RKO (cell line): ENCODE measurements at regions not wholly inside any gene's neighbourhood (a gene's known extent, or its start where the extent isn't known, plus 50 kb on each side); places are given as distances from the start of the nearest gene placed in this dataset.

Source experiments
- DNase-seq: peaks from one replicate; pipeline ENCODE4 v3.0.0-alpha.2; 2016; ENCODE audit warnings: low spot score

DNA sequence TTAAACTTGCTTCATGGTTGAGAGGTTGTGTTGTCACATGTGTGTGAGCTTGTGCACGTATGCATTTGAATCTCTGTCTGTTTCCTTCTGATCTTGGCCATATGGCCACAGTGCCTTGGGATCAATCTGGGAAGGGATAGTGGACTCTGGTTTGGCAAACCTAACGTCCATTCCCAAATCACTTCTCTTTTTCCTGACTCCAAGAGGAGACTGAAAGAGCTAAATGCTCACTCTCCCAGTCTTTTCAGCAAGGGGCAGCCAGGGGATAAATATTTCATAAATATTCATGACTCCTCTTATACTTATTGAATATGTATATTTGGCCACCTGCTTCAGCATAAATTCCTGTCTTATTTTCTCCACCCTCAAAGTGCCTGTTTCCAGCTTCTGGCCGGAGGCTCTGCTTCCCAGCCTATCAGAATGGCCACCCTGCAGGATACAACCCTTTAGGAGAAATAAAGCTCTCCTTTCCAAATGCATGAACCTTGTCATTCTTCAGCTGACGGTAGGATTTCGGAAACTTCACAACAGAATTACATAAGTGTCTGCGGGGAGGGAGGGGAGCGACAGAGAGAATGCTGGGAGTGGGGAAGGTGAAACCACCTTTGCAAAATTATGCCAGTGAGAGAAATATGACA lies 112.2 kb upstream of the COPS8 start:
- DNase-seq: no peak

DNA sequence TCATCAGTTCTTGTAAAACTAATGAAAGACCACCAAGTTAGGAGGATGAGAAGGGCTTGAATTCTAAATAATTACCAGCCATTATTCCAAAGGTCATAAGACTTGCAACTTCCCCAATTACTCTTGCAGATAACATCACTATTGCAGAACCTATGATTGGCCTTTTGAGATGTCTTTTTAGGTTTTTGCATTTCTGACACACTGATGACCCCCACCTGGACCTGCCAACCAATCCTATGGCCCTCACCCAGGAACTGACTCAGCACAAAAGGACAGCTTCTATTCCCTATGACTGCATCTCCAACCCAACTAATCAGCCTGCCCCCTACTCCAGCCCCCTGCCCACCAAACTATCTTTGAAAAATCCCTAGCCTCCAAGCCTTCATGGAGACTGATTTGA lies 111.5 kb upstream of the COPS8 start:
- DNase-seq: no peak

DNA sequence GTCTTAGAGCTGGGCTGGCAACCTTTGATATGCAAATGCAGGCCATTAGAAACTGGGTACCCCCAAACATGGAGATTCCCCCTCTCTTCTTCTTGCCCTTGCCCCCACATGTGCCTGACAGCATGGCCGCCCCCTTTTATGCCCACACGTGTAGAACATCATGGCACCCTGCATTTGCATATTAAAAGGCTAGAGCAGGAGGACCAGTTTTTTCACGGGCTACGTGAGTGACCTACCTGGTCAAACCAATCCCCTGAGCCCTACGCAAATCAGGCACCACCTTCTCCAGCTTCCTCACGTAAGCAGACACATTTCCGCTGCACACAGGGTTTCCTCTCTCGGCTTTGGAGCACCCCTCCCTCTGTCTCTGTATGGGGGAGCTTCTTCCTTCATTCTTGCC lies 110.9 kb upstream of the COPS8 start:
- no peak for DNase-seq

DNA sequence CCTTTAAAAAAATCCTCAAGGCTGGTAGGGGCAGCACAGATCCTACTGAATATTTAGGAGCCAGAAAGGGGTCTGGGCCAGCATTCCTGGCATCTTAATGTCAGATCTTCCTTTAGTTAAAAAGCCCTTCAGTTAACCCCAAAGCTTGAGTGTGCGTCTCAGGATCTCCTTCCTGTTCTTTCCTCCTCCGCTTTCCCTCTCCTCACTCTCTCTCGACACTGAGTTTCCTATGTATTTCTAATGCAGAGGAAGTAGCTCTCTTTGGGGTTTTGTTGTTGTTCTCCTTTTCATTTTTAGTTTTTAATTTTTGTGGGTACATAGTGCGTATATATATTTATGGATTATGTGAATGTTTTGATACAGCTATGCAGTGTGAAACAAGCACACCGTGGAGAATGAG lies 109.9 kb upstream of the COPS8 start:
- DNase-seq: no peak

DNA sequence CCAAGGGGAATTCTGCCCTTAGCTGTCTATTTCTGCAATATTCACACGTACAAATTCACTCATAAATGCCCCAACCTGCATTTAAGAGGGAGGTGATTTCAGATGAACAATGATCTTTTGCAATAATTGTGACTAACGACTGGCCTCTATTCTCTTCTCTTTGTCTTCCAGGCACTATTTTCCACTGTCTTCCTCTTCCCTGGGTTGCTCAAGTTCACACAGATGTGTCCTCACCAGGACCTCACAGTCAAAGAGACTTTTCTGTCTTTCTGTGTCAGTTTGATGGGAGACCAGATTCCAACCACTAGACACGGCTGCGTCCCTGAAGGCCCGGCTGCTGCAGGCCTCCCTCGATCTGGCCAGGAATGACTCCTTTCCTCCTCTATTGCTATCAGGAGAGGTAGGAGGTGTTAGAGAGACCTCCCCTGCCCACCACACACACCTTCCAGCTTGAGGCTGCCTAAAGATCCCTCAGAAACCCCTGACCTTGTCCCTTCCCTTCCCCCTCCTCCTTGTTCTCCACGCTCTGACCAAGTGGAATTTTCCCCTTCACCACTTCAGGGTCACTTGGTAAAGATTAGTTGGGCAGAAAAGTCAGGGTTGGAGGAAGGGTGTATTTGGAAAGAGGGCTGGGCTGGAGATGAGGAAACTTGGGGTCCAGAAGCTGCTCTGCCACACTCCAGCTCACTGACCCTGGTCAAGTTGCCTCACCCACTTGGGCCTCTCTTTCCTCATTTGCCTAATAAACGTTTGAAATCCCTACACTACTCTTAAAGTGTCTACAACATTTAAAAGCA lies 109.2 kb upstream of the COPS8 start:
- no peak for DNase-seq

DNA sequence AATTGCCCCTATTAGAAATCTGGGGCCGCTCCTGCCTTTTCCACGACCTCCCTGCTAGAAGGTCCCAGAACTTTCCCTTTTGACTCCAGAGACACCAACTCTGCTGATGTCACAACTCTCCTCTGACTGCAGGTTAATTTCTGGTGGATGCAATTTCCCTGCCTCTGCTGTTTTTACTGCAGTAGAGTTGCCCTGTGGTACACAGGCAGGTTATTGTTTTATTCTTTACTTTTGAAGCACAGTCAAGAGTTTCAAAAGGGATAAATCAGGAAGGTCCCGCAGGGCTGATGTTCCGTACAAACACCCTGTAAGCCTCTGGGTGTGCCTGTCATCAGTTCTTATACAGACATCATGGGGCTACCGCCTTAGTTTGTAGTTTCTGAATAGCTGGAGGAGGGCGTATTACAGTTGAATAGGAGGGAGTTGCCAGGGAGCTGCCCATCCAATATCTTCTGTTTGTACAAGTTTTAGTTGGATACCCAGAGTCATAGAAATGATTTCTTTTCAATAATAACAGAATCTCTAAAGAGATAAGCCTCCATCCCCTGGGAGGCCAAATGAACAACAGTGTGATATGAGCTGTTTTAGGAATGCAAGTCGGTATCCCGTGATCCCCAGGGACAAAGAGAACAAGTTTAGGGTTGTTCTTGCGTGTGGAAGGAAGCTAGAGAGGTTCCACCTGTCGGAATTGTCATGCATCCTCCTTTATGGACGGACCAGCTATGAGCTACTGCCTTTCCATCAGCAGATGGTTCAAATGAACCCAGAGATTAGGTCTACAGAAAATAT lies 108.4 kb upstream of the COPS8 start:
- no peak for DNase-seq

DNA sequence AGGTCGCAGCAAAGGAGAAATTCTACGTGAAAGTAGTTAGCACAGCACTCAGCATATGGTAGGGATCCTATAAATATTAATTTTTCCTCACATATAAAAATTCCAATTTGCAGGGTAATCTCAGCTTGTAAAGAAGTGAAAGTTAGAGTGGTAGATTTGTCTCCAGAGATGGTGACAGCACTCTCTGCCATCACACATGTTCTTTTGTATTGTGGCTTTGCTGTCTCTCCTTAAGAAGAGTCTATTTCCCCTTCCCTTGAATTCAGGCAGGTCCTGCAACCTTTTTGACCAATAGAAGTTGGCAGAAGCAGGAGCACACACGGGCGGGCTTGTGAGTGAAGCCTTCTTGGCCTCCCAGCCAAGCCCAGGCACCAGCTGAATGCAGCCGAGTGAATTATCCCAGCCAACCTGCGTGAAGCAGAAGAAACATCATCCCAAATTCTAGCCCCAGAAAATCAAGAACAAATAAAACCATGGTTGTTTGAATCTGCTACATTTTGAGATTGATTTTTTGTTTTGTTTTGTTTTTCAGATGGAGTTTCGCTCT lies 107.8 kb upstream of the COPS8 start:
- DNase-seq: no peak

DNA sequence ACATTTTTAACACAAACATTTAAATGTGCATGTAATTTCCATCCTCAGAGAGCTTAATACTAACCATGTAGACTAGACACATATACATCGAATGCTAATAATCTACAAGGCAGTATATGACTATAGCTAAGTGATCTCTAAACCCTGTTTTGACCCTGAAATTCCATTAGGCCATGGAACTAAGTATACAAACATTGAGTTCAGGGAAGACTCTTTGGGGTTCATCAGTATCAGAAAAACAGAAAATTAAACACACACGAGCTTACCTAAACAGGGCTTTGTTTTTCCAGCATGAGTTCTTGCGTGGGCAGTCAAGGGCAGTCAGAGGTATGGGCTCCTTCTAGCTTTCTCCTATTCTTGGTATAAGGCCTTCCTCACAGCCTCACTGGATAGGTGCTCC lies 106.0 kb upstream of the COPS8 start:
- no peak for DNase-seq

DNA sequence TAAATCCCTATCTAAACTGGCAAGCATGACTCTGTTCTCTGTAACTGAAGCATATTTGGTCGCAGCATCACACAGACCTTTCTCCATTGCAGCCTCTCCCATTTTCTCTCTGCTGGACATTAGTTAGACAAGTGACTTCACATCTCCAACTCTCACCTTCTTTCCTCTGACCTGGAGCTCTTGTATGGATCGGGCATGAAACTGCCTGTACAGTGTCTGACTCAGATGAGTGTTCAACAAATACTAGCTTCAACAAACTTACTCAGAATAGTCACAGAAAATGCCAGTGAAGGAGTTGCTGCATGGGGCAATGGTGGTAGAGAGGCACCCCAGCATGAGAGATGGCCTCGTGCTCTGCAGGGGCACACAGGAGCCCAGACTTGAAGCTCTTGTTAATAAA lies 104.7 kb upstream of the COPS8 start:
- no peak for DNase-seq

DNA sequence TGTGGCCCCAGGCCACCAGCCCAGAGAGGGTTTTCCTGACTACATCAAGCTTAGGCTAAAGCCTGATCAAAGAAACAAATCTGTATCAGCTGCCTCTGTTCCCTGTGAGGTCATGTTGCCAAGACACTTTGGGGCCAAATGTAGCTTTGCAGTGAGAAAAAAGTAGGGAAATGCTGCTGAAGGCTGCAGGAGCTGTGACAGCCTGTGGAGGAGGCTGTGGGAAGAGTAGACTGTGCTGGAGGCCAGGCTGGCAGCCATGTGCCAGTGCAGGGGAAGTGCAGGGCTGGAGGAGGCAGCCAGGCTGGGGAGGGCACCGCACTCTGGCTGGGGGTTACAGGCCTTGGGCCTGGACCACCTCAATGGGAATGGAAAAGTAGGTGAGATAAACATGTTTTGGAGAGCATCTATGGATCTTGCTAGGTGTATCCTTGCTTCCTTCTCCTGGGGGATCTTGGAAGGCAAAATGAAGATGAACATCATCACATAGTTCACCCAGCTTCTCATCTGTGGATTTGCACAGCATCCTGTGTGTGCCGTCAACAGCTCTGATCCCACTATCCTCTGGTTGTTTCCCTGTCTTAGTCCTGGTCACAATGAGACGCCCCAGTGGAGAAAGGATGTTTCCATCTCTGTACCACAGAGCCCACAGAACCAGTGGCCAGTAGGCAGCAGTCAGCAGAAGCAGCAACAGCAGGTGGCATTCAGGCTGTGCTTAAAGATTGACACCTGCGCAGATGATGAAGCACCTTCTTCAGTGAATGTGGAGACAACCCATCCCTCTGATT lies 103.8 kb upstream of the COPS8 start:
- DNase-seq: no peak

DNA sequence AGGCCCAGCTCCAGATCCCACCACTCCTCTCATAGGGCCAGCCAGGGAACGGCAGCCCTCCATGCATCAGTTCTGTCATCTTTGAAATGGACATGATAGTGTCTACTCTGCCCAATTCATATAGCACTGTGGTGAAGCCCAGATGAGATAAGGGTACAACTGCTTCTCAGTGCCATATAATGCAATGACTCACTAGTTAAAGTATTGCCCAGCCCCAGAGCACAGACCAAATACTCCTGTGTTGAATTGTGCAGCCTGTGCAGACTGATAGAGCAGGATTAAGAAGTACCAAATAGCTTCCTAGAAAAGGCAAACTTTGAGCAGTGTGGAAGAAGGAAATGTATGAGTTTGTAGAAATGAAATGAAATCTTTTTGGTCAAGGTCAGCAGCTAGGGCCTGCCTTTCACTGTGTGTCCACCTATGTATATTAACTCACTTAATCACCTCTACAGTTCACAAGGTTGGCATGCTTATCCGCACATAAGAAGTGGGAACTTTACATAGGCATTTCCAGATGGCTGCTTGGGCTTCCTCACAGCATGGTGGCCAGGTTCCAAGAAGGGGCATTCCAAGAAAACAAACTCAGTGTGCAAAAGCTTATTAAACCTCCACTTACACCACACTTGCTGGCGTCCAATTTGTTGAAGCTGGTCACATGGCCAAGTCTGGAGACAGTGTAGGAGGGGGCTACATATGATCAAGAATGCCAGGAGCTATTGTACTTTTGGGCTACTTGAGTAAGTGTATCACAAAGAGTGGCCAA lies 102.8 kb upstream of the COPS8 start:
- DNase-seq: no peak

DNA sequence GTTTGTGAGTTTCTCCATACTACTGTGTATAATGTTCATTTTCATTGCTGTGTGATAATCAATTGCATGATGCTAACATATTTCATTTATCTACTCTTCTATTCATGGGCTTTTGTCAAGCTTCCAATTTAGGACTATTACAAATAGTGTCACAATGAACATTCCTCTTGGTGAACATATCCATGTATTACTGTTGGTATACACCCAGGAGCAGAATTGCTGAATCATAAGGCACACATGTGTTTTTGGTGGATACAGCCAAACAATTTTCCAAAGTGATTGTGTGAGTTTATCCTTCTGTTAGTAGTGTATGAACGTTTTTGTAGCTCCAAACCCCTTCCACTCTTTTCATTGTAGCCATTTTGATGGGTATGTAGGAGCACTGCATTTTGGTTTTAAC lies 101.6 kb upstream of the COPS8 start:
- DNase-seq: no peak

DNA sequence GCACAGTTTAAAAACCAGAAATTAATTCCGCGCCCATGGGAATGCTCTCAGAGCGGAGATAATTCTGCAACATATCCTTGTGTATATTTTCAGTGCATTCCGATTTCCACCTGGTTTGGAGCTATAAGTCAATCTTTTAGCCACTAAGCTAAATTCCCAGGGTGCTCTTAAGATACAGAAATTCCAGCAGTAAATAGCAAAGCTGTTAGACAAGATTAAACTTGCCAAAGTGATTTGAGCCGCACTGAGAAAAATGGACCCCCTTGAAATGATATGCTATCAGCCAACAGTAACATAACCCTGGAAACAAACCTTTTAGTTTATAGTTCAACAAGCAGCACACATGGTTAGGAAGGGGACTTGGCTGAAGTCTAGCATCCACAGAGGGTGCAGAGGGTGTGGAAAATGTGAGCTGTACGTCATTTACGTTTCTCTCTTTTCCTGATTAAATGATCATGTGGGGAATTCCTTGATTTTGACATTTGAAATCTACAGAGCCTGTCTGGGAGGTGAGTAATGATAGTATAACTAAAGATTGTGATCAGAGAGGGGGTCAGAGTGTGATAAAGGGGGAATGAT lies 99.8 kb upstream of the COPS8 start:
- no peak for DNase-seq

DNA sequence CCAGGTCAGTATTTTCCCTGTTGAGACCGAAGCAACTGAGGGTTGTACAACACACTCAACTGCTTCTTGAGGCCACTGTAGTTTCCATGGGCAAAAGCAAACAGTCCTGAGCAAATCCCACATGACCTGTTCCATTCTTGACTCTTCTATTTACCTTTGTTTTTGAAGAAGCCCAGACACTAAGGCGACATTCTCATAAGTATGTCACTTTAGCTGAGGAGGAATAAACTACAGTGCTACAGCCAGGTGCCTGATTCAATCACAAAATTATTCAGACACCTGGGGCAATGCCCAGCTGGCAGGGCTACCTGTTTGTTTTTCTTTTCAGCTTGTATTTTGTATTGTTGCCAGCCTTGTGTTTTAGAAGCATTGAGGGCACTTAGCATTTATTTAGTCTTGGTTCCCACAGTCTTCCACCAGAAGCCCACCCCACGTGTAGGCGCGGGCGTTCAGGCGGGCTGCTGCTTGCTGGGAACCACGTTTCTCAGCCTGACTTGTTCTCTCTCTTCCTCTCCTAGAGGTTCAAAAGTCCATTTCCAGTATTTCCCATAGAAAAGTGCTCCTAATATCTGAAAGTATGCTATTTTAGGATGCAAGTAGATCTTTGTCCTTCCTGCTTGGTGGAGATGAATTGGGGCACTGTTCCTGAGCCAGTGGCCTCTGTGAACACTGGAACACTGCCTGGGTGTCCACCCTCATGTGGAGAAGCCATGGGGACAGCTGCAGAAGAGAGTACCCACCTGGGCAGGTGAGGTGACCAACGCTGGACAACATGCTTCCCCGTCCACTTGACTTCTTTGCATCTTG lies 99.0 kb upstream of the COPS8 start:
- no peak for DNase-seq

DNA sequence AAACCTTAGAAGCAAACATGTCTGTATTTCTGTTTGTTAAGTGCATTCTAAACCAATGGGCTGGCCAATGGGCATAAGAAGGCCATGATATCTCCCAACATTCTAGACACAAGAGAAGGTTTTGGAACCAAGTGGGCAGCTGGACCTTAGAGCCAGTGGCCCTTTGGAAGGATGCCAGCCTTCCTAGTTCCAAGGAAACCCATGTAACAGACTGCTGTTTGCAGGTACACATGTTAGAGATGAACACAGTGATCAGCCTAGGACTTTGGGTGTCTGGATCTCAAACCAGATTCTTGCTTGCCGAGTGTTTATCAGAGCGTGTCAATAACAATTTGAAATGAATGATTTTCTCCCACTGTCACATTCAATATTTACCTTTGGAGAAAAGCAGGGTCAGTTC lies 97.5 kb upstream of the COPS8 start:
- no peak for DNase-seq

DNA sequence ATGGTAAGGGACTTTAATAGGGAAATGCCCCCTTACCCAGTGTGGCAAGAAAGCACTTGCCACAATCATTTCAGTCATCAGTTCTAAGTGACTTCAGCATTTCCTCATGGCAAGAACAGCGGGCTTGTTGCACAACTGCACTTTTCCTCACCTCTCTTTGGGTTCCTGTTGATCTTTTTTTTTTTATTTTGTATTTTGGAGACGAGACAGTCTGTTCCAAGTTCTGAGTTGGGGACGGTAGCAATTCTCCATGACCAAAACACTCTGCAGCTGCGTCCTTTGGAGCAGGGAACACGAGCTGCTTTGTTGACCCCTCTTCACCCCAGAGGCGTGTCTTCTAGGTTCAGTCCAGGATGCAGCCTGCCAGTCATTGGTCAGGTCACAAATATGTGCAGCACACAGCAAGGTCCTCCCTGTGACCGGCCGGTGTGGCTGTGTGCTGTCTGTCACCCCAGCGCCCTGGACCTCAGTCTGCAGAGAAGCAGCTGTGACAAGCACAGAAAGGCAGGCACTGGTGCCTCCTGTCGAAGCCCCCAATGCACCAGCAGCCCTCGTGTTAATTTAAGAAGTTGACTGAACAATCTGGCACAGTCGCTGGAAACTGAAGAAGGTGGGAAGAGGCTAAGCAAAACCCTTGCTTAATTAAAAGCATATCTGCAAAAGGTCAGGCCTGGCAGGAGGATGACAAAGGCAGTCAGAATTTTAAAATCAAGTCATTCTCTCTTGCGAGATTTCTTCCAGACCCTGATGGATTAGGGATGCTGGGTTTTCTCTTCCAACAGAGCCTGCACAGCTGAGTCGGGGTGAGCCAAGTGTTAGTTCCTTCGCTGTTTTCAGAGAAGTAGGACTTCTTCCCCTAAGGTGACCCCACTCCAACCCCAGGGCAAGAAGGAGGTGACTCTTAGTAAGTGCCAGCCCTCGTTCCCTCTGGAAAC lies 96.7 kb upstream of the COPS8 start:
- no peak for DNase-seq

DNA sequence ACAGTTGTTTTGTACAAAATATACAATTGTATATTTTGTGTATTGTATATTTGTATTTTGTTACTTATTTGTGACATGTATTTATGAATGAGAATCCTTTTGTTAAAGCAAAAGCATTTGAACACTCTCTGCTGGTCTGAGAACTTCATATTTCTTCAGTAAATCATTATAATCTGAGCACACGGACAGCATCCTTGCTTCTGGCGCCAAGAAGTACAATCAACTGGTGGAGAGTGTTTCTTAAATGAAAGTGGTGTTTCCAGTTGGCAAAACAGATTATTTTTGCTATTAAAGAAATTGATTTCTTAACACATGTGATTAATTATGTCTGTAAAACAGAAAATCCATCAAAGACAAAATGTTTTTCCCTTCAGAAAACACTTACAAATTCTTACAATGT lies 95.1 kb upstream of the COPS8 start:
- no peak for DNase-seq

DNA sequence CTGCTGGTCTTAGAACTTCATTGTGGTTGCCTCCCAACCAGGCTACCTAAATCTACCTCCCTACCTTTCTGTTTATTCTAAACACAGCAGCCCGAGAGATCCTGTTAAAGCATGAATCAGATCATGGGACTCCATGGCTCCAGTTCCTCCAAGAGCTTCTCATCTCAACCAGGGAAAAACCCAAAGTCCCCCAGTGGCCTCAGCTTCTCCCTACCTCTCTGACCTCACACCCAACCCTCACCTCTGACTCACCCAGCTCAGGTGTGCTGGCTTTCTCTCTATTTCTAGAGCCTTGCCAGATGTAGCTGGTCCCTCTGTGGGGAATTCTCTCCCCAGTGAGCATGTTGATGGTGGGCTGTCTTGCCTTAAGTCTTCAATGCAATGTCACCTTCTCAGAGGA lies 93.8 kb upstream of the COPS8 start:
- DNase-seq: no peak

DNA sequence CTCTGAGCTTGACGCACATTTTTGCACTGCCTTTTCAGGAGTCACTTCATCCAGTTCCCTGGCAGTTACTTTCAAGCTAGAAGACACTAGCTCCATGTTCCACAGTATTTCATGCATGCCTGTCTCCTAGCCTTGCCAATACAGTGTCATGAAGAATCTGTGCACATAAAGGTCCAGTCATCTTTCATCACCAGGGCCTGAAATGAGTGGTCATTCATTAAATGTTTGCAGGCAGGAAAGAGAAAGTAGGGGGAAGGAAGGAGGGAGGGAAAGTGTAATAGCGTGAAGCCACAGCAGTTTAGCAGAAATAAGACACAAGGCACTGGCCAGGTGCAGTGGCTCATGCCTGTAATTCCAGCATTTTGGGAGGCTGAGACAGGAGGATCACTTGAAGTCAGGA lies 92.4 kb upstream of the COPS8 start:
- no peak for DNase-seq
